Transverse colon (tissue), 3 donors: ENCODE measurements at regions not wholly inside any gene's neighbourhood (a gene's known extent, or its start where the extent isn't known, plus 50 kb on each side); places are given as distances from the start of the nearest gene placed in this dataset.

Experiments
- POLR2A ChIP-seq: fragments of 450-650 bp; IDR thresholded peaks from one replicate; pipeline ENCODE4 v1.6.1; 2016; ENCODE audit warnings: antibody characterized with exemption, mild to moderate bottlenecking, moderate library complexity
- TF ChIP-seq, protein P1 (sequence below), 5 experiments: fragments of 200-600 bp in 3 of 5; fragments of 450-650 bp in 2 of 5; sonication (generic) in 3 of 5; IDR thresholded peaks; 1 replicate in 2 of 5; 2 replicates in 3 of 5; pipeline ENCODE4 v1.5.1; 2016 to 2017; ENCODE audit warnings: antibody characterized with exemption in 5 of 5, inconsistent platforms in 3 of 5, mild to moderate bottlenecking in 2 of 5, moderate library complexity in 1 of 5

- TF ChIP-seq, protein P1, sequence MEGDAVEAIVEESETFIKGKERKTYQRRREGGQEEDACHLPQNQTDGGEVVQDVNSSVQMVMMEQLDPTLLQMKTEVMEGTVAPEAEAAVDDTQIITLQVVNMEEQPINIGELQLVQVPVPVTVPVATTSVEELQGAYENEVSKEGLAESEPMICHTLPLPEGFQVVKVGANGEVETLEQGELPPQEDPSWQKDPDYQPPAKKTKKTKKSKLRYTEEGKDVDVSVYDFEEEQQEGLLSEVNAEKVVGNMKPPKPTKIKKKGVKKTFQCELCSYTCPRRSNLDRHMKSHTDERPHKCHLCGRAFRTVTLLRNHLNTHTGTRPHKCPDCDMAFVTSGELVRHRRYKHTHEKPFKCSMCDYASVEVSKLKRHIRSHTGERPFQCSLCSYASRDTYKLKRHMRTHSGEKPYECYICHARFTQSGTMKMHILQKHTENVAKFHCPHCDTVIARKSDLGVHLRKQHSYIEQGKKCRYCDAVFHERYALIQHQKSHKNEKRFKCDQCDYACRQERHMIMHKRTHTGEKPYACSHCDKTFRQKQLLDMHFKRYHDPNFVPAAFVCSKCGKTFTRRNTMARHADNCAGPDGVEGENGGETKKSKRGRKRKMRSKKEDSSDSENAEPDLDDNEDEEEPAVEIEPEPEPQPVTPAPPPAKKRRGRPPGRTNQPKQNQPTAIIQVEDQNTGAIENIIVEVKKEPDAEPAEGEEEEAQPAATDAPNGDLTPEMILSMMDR (IDR thresholded peaks at IDR 0.05), result no peak
- TF ChIP-seq POLR2A, result no peak
Observed at GRCh38 chr3:181568248-181568647, 143.5 kb upstream of the SOX2 start.
